Motor neuron (in vitro differentiated cells): ENCODE measurements at regions not wholly inside any gene's neighbourhood (a gene's known extent, or its start where the extent isn't known, plus 50 kb on each side); places are given as distances from the start of the nearest gene placed in this dataset.
A peak's percentile ranks its signal among the peaks of the same experiment; 100 is the strongest.

ENCODE experiments used
- ATAC-seq, 8 experiments: fragments of 200-7000 bp; cut with Tn5 transposase; replicated peaks in 6 of 8; 2 replicates each; pipeline ENCODE4 v1.8.0; 2021; ENCODE audit warnings: mild to moderate bottlenecking in 8 of 8, moderate library complexity in 8 of 8
- H3K27ac ChIP-seq, 2 donors: fragments of 250-450 bp; sonication (Bioruptor Pico); 2 replicates each; pipeline ENCODE4 v1.9.0; 2021; ENCODE audit warnings: antibody characterized with exemption in 2 of 2, mild to moderate bottlenecking in 2 of 2, moderate library complexity in 1 of 2
- H3K4me1 ChIP-seq, 2 donors: fragments of 250-450 bp; sonication (Bioruptor Pico); replicated peaks in 1 of 2; 2 replicates each; pipeline ENCODE4 v1.6.1; 2021; ENCODE audit warnings: antibody characterized with exemption in 2 of 2, mild to moderate bottlenecking in 2 of 2, moderate library complexity in 1 of 2
- H3K4me3 ChIP-seq, 5 donors: fragments of 250-450 bp; sonication (Bioruptor Pico); 2 replicates each; pipeline ENCODE4 v1.9.0; 2021; ENCODE audit warnings: antibody characterized with exemption in 5 of 5, mild to moderate bottlenecking in 5 of 5, moderate library complexity in 4 of 5
- WGBS, 10 experiments: fragments of 450-650 bp; shearing (Covaris generic); methylation state at CpG; one replicate each; pipeline ENCODE4 v1.0.0; 2022; 5-methylcytosine and 5-hydroxymethylcytosine counted together
- in situ Hi-C, 9 experiments: fragments of 400-800 bp; cut with MboI; loops; one replicate each; pipeline ENCODE4 v1.15.0; 2021; ENCODE audit warnings: low sequenced_read_pairs in 9 of 9, low pct_unique_long_range_greater_than_20kb in 2 of 9; ENCODE audit not compliant: unreplicated experiment in 9 of 9

GRCh38 chr11:80524349-80524748 is 1083.5 kb upstream of the TENM4 start:
- in situ Hi-C loops: no loop called here

GRCh38 chr11:80523057-80523456 is 1082.2 kb upstream of the TENM4 start:
- no peak for ATAC-seq
- WGBS, 10 experiments: 0 to 100% (median 92%) methylated on average over 1 of the region's 1 CpG; no CpG with 5 or more reads in 2 of the 10 experiments
- peaks cover 23 to 34% of the 10 kb centered on the region in 2 donors for H3K4me1 ChIP-seq
- in situ Hi-C loops: no loop called here
- no peak overlapping the region for H3K27ac ChIP-seq
- no peak overlapping the region for H3K4me3 ChIP-seq

More at GRCh38 chr11:80524349-80524748, 1083.5 kb upstream of the TENM4 start:
- H3K4me1 ChIP-seq: peaks cover 21 to 26% of the 10 kb centered on the region in 2 donors
- no peak overlapping the region for H3K27ac ChIP-seq
- 52 to 89% (median 75%) methylated on average over 2 to 4 of the region's 4 CpGs; no CpG with 5 or more reads in 3 of the 10 experiments for WGBS, 10 experiments
- no peak for ATAC-seq
- H3K4me3 ChIP-seq: no peak overlapping the region

GRCh38 chr11:80521592-80521991 is 1080.8 kb upstream of the TENM4 start:
- 10 to 100% (median 75%) methylated on average over 1 to 3 of the region's 3 CpGs for WGBS, 10 experiments
- H3K4me1 ChIP-seq: peaks cover 26 to 34% of the 10 kb centered on the region in 2 donors
- H3K27ac ChIP-seq: no peak overlapping the region
- H3K4me3 ChIP-seq: no peak overlapping the region
- in situ Hi-C loops: no loop called here
- ATAC-seq: no peak

- ATAC-seq: peak in 6 of 8 experiments; percentile 62 to 79 (median 71)
- Histone ChIP-seq H3K27ac (no peak overlapping the region), H3K4me1 (peaks cover 26 to 34% of the 10 kb centered on the region in 2 donors), H3K4me3 (no peak overlapping the region)
- in situ Hi-C loops: no loop called here
- 0 to 41% (median 21%) methylated on average over 1 to 2 of the region's 2 CpGs for WGBS, 10 experiments
These were observed 1079.7 kb upstream of the TENM4 start for GRCh38 chr11:80520507-80520887.

- peak; percentile 60 to 90 (median 82) for ATAC-seq
- in situ Hi-C loops: no loop called here
- Histone ChIP-seq H3K4me3 (no peak overlapping the region), H3K4me1 (peaks cover 26 to 34% of the 10 kb centered on the region in 2 donors), H3K27ac (no peak overlapping the region)
- WGBS, 10 experiments: 0 to 66% (median 31%) methylated on average over 1 to 6 of the region's 7 CpGs
These were observed 1079.0 kb upstream of the TENM4 start for GRCh38 chr11:80519596-80520506.

- WGBS, 10 experiments: 10 to 100% (median 38%) methylated on average over 1 to 2 of the region's 2 CpGs; no CpG with 5 or more reads in 5 of the 10 experiments
- in situ Hi-C loops: no loop called here
These were observed 1076.9 kb upstream of the TENM4 start for GRCh38 chr11:80517701-80518100.

GRCh38 chr11:80515097-80515496 is 1074.3 kb upstream of the TENM4 start:
- Histone ChIP-seq H3K4me3 (no peak overlapping the region), H3K27ac (no peak overlapping the region), H3K4me1 (peaks cover 11 to 15% of the 10 kb centered on the region in 2 donors)
- no peak for ATAC-seq
- in situ Hi-C loops: no loop called here
- WGBS, 10 experiments: 0 to 100% (median 60%) methylated on average over 1 of the region's 1 CpG; no CpG with 5 or more reads in 2 of the 10 experiments

More at GRCh38 chr11:80517701-80518100, 1076.9 kb upstream of the TENM4 start:
- no peak for ATAC-seq
- peaks cover 26 to 34% of the 10 kb centered on the region in 2 donors for H3K4me1 ChIP-seq
- no peak overlapping the region for H3K4me3 ChIP-seq
- H3K27ac ChIP-seq: no peak overlapping the region

- H3K27ac ChIP-seq: no peak overlapping the region
- 12 to 100% (median 87%) methylated on average over 1 to 3 of the region's 3 CpGs; no CpG with 5 or more reads in 1 of the 10 experiments for WGBS, 10 experiments
- no peaks in the 10 kb centered on the region for H3K4me1 ChIP-seq
- no peak overlapping the region for H3K4me3 ChIP-seq
- in situ Hi-C loops: no loop called here
- ATAC-seq: no peak
These were observed 1071.7 kb upstream of the TENM4 start for GRCh38 chr11:80512491-80512890.

GRCh38 chr11:80505771-80506170 is 1064.9 kb upstream of the TENM4 start:
- peak in 3 of 8 experiments; percentile 61 to 81 (median 73) for ATAC-seq
- Histone ChIP-seq H3K4me1 (no peaks in the 10 kb centered on the region), H3K27ac (no peak overlapping the region), H3K4me3 (no peak overlapping the region)
- 4 to 100% (median 69%) methylated on average over 1 to 5 of the region's 8 CpGs; no CpG with 5 or more reads in 4 of the 10 experiments for WGBS, 10 experiments
- in situ Hi-C loops: no loop called here

GRCh38 chr11:80503990-80504389 is 1063.2 kb upstream of the TENM4 start:
- no peak overlapping the region for H3K4me3 ChIP-seq
- in situ Hi-C loops: no loop called here
- no peaks in the 10 kb centered on the region for H3K4me1 ChIP-seq
- 8 to 100% (median 100%) methylated on average over 1 of the region's 1 CpG; no CpG with 5 or more reads in 6 of the 10 experiments for whole genome bisulfite sequencing, 10 experiments
- no peak overlapping the region for H3K27ac ChIP-seq
- ATAC-seq: no peak

- H3K27ac ChIP-seq: no peak overlapping the region
- H3K4me3 ChIP-seq: no peak overlapping the region
- in situ Hi-C loops: no loop called here
- ATAC-seq: no peak
- H3K4me1 ChIP-seq: no peaks in the 10 kb centered on the region
- 0 to 96% (median 78%) methylated on average over 1 to 3 of the region's 3 CpGs for WGBS, 10 experiments
These were observed 1061.7 kb upstream of the TENM4 start for GRCh38 chr11:80502511-80502910.

GRCh38 chr11:80495116-80495515 is 1054.3 kb upstream of the TENM4 start:
- Histone ChIP-seq H3K4me1 (no peaks in the 10 kb centered on the region), H3K4me3 (no peak overlapping the region), H3K27ac (no peak overlapping the region)
- in situ Hi-C loops: no loop called here
- no peak for ATAC-seq

- no peak overlapping the region for H3K4me3 ChIP-seq
- in situ Hi-C loops: no loop called here
- H3K4me1 ChIP-seq: no peaks in the 10 kb centered on the region
- H3K27ac ChIP-seq: no peak overlapping the region
- no peak for ATAC-seq
These were observed 1047.1 kb upstream of the TENM4 start for GRCh38 chr11:80487952-80488351.

GRCh38 chr11:80486678-80487077 is 1045.8 kb upstream of the TENM4 start:
- ATAC-seq: peak in 2 of 8 experiments; percentile 90 to 96
- WGBS, 10 experiments: 24 to 96% (median 86%) methylated on average over 1 to 4 of the region's 4 CpGs; no CpG with 5 or more reads in 1 of the 10 experiments
- Histone ChIP-seq H3K27ac (no peak overlapping the region), H3K4me3 (no peak overlapping the region), H3K4me1 (no peaks in the 10 kb centered on the region)
- in situ Hi-C loops: no loop called here
